GM21786 (cell line): ENCODE measurements at regions not wholly inside any gene's neighbourhood (a gene's known extent, or its start where the extent isn't known, plus 50 kb on each side); places are given as distances from the start of the nearest gene placed in this dataset.

Experiments
- ATAC-seq: cut with Tn5 transposase; IDR thresholded peaks from one replicate; pipeline ENCODE4 v1.9.1; 2021; ENCODE audit not compliant: unreplicated experiment

DNA sequence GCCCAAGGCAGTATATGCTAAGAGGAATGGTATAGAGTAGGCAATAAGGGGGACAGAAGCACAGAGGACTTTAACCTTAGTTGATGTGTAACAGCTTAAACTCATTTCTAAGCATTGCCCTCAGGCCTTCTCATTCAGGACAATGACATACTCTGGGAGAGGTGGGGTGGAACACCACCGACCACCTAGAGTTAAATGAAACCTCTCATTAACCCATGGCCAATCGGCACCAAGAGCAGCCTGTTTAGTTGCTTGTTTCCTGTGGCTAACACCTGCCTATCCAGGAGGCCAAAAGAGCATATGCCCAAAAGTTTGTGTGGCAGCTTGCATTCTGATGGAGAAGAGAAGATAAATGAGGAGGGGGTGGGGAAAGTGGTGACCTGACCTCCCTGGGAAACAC, 50.0 kb downstream of the PABIR2 start:
- ATAC-seq = no peak

DNA sequence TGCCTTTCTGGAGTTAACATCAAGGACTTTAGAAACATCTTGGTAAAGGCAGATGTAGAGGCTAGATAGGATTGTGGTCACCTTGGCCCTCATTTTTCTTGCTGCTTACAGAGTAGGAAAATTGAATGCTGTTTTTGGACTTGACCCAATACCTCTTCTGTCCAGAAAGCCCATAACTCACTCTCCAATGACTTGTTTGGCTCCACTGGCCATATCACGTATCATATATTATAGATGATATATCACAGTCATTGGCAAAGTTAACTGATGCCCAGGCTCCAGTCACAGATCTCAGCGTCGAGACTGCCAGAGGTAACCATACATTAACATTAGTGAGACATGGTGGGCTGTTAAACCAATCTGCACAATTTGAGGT, 50.6 kb downstream of the PABIR2 start:
- no peak for ATAC-seq

GRCh38 chrX:134745636-134746409, 51.2 kb downstream of the PABIR2 start:
- ATAC-seq = no peak

GRCh38 chrX:134743091-134743490, 53.9 kb downstream of the PABIR2 start:
- ATAC-seq = no peak

DNA sequence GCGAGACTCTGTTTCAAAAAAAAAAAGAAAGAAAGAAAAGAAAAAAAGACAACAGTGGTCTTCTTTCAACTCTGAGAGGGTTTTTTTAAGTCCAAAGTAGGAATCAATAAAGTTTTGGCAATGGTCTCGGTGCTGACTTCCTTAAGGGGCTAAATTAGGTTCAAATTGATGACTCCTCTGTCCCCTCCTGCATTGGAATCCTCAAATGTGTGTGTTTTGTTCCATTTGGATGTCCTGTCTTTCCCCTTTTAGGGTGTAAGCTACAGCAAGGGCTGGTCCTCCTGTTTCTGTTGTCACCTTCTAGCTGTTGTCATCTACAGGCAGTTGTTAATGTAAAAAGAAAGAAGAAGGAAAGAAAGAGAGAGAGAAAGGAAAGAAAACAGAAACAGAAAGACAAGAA, 54.4 kb downstream of the PABIR2 start:
- ATAC-seq = no peak

- ATAC-seq = no peak
Measured at GRCh38 chrX:134741746-134742145, 55.3 kb downstream of the PABIR2 start.

DNA sequence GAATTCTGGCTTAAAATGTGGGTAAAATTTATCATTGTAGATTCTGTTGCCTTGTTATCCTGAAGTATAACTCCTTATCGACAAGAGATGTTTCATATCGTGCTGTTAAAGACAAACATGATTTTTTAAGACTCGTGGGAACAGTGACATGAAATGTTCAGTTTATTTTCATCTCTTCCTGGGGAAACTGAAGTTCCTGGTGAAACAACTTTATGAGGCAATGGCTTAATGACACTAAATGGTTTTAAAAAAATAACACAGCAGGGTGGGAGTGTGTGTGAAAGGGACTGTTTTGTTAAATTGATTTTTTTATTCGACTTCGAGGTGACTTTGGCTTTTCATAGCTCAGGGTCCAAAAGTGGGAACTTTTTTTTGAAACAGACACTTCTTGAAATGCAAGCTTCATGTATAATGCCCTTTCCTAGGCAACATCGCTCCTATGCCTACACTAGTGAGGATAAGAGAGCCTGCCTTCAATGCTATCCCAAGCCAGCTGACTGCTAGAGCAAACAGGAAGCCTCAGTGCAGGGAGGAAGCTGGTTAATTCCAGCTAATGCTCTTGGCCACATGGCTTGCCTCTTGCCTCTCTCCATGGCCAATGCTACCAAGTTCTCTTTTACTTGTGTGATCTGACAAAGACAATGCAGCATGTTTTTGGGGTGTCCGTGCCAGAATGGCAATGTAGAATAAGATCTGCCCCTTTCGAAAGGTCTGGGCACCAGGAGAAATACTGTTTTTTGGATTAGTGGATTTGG, 57.8 kb downstream of the PABIR2 start:
- ATAC-seq = no peak

GRCh38 chrX:134738445-134738844, 58.6 kb downstream of the PABIR2 start:
- ATAC-seq = no peak

GRCh38 chrX:134737721-134738369, 59.2 kb downstream of the PABIR2 start:
- no peak for ATAC-seq

DNA sequence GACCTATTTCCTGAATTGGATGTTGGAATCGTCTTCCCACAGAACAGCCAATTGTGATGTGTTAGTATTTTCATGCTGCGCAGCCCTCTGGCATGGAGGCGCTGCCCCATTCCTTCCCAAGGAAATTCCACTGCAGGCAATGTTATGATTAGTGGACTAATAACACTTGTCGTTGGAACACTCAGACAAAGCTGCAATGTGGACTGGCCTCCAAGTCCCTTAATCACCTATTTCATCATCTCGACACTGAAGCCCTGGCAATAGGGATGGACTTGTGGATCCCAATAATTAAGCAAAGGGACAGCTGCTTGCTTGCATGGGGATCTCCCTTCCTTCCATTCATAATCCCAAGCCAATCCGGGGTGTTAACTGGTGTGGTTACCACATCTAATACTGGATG, 59.9 kb downstream of the PABIR2 start:
- ATAC-seq = no peak

GRCh38 chrX:134736356-134736755, 60.6 kb downstream of the PABIR2 start:
- ATAC-seq = no peak

DNA sequence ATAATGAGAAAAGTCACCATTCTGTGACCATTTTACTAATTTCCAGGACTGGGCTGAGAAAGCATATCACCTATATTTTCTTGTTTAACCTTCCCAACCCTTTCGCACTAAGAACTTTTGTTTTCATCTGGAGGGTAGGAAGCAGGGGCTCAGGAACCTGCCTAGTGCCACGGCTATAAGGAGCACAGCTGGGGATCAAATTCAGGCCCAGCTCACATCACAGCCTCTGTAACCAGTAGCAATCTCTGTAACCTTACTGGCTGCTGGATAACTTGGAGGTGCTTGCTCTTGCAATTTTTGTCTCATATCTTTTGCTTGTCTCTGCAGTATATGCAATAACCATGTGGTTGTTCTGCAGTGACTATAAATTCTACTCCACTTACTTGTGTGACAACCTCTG, 62.0 kb downstream of the PABIR2 start:
- ATAC-seq = no peak

- no peak for ATAC-seq
Measured at GRCh38 chrX:134734466-134734952, 62.5 kb downstream of the PABIR2 start.

DNA sequence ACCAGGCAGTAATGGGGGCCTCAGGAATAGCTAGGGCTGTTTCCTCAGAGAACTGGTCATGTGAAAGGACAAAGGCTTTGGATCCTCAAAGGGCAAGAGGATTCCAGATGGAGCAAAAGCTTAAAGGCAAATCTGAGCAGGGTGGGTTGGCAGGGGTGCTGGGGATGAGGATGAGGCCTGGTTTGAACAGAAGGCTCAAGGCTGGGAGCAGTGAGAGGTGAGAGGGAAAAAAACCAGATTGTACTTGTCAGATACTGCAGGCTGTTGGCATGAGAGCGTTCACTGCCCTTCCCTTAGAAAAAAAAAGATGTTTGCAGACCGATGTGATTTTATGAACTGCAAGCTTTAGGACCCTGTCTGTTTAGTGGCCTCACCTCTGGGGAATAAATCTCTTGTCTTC, 63.4 kb downstream of the PABIR2 start:
- no peak for ATAC-seq

- ATAC-seq = no peak
Measured at GRCh38 chrX:134732676-134733075, 64.3 kb downstream of the PABIR2 start.

DNA sequence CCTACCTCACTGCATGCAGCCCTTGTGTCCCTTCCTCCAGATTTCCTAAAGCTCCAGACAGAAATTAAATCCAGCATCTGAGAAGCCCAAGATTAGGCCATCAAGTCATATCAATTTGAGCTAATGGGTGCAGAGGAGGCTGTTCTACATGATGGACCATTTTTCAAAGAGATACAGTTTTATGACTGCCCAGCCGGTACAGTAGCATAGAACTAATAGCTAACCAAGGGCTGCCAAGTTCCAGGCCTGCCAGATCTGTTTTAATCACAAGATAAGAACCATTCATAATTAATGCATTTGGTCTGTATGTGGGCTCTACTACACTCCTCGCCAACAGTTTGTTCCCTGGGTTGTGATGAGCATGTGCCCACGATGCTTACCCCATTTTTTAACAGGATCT, 64.9 kb downstream of the PABIR2 start:
- no peak for ATAC-seq

DNA sequence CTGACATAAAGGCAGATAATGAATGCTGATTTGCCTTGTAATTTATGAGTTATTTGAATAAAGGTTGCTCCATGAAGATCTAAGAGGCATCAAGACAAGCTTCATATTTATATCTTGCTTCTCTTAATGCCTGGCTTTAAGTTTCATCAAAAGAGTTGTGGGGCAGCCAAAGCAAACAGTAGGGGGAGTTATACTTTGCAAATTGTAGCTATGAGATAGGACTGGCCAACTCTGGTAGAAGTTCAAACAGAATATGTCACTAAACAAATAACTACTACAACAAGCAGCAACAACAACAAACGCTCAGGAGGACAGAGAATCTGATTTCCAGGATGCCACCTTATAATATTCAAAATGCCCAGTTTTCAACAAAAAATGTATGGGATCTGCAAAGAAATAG, 69.1 kb upstream of the PLAC1 start:
- no peak for ATAC-seq

DNA sequence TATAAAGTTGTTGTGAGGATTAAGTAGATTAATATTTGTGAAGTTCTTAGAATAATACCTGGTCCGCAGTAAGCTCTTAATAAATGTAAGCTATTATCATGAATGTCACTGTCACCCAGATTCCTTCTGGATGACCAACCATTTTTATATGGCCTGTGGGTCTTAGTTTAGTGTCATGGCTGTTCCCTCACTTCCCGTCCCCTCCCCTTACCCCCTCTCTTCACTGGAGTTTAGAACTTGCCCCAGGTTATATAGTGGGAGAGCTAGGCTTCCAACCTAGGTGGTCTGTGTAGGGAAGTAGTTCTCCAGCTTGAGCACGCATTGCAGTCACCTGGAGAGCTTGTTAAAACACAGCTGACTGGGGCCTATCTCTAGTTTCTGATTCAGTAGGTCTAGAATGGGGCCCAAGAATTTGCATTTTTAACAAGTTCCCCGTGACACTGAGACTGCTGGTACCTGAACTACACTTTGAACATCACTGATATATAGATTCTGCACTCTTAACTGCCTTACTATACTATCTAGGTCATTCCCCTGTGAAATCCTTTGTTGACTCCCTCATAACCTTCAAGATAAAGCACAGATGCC, 66.9 kb upstream of the PLAC1 start:
- ATAC-seq = no peak

DNA sequence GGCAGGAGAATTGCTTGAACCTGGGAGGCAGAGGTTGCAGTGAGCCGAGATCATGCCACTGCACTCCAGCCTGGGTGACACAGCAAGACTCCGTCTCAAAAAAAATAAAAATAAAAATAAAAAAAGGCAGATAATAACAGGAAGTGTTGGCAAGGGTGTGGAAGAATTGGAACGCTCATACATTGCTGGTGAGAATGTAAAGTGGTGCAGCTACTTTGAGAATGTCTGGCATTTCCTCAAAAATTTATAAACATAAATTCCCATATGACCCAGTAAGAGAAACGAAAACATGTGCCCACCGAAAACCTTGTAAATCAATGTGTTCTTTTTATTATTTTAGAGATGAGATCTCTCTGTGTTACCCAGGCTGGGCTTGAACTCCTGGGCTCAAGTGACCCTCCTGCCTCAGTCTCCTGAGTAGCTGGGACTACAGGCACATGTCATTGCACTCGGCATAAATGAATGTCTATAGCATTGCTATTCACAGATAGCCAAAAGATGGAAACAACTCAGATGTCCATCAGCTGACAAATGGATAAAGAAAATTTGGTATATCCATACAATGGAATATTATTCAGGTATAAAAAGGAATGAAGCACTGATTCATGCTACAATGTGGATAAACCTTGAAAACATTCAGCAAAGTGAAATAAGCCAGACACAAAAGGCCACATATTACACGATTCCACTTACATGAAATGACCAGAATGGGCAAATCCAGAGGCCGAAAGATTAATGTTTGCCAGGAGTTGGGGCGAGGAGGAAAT, 63.7 kb upstream of the PLAC1 start:
- ATAC-seq = no peak

DNA sequence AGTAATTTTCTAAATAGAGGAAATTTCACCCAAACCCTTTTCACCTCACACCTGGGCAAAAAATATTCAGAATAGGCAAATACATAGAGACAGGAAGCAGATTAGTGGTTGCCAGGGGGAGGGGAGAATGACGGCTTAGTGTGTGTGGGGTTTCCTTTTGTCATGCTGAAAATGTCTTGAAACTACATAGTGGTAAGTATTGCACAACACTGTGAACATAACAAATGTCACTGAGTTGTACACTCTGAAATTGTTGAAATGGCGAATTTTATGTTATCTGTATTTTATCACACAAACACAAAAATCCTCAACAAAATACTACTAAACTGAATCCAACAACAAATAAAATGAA, 60.7 kb upstream of the PLAC1 start:
- peak; percentile 62 for ATAC-seq
